Stomach (tissue), 4 donors: ENCODE measurements at regions not wholly inside any gene's neighbourhood (a gene's known extent, or its start where the extent isn't known, plus 50 kb on each side); places are given as distances from the start of the nearest gene placed in this dataset.

ENCODE experiments used
- CTCF ChIP-seq, 7 experiments: fragments of 450-650 bp in 4 of 7; fragments of 200-600 bp in 3 of 7; sonication (generic) in 3 of 7; IDR thresholded peaks; one replicate each; pipeline ENCODE4 v1.5.1; 2016 to 2019; ENCODE audit warnings: antibody characterized with exemption in 7 of 7, control low read depth in 2 of 7, mild to moderate bottlenecking in 1 of 7
- POLR2A ChIP-seq, 4 donors: fragments of 450-650 bp; IDR thresholded peaks; one replicate each; pipeline ENCODE4 v1.6.1; 2016; ENCODE audit warnings: antibody characterized with exemption in 4 of 4, control low read depth in 2 of 4, mild to moderate bottlenecking in 1 of 4, moderate library complexity in 1 of 4
- POLR2AphosphoS5 ChIP-seq, 3 donors: sonication (generic); formaldehyde crosslinking; IDR thresholded peaks; one replicate each; pipeline ENCODE4 v1.6.1; 2016; ENCODE audit warnings: antibody characterized with exemption in 3 of 3

- TF ChIP-seq CTCF (IDR thresholded peaks at IDR 0.05) (no peak), POLR2A (IDR thresholded peaks at IDR 0.05) (no peak), POLR2AphosphoS5 (IDR thresholded peaks at IDR 0.05) (no peak)
Observed at GRCh38 chr4:7121866-7122653, 54.2 kb upstream of the GRPEL1 start.
